Stimulated activated CD4-positive, alpha-beta T cell treated with anti-CD3 and anti-CD28 coated beads, Interleukin-2, amount 100 ng/mL, for 24 hours (primary cell): ENCODE measurements at regions not wholly inside any gene's neighbourhood (a gene's known extent, or its start where the extent isn't known, plus 50 kb on each side); places are given as distances from the start of the nearest gene placed in this dataset.
"Not testable (repeated sequence)": the region's sequence is repeated elsewhere in the genome, so short reads cannot be mapped to it uniquely, and the experiment has no call there.

ENCODE experiments used
- DNase-seq, 2 donors: peaks; one replicate each; pipeline ENCODE4 v3.0.0-alpha.2; 2020

- DNase-seq, result no peak
Measured at GRCh38 chr1:70556541-70556940, 145.5 kb downstream of the CTH start.

GRCh38 chr1:70567167-70567566, 156.1 kb downstream of the CTH start:
- DNase-seq, result no peak

- DNase-seq, result no peak
Measured at GRCh38 chr1:70571191-70571590, 160.1 kb downstream of the CTH start.

DNA sequence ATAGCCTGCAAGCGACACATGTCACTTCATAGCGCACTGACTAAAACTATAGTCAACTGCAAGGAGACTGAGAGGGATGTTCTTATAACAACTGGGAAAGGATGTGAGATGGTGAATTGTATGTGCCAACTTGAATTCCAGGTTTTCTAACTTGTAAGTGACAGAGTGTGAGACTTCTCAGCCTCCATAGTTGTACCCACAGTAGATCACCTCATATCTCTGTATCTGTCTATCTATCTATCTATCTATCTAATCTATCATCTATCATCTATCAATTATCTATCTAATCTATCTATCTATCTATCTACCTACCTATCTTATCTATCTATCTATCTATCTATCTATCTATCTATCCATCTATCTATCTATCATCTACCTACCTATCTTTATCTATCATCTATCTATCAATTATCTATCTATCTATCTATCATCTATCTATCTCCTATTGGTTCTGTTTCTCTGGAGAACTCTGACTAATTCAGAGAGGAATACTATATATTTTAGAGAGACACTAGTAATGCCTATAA, 162.3 kb downstream of the CTH start:
- DNase-seq, result no peak

DNA sequence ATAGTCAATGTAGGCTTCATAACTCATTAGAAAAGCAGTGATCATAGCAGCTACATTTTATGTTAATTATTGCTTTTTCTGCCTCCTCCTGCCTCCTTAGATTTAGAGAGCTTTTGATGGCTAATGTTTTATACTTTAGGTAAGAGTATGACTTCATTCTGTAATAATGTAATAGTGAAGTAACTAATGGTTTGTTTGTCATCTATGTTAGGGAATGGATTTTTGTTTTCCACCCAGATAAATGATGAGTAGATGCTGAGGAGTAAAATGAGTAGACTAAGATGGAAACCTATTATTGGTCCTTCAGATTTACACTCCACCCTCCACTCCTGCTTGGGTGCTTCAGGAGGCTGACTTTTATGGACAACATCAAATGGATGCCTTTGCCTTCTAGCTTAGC, 170.6 kb downstream of the CTH start:
- DNase-seq, result no peak

GRCh38 chr1:70583522-70583921, 172.5 kb downstream of the CTH start:
- no peak for DNase-seq

DNA sequence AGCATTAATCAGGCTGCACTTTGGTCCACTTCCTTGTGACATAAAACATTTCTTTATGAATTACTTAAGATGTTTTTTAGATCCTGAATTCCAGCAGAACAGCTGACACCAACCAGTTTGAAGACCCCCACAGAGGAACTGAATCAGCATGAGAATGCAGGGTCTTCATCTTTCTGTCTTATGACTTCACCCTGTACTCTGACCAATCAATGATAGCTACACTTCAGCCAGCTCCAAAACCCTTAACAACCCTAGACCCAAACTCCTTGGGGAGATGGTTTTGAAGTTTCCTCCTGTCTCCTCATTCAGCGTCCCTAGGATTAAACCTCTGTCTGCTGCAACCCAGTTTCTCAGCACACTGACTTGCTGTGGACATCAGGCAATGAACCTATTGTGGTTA, 175.0 kb downstream of the CTH start:
- no peak for DNase-seq

DNA sequence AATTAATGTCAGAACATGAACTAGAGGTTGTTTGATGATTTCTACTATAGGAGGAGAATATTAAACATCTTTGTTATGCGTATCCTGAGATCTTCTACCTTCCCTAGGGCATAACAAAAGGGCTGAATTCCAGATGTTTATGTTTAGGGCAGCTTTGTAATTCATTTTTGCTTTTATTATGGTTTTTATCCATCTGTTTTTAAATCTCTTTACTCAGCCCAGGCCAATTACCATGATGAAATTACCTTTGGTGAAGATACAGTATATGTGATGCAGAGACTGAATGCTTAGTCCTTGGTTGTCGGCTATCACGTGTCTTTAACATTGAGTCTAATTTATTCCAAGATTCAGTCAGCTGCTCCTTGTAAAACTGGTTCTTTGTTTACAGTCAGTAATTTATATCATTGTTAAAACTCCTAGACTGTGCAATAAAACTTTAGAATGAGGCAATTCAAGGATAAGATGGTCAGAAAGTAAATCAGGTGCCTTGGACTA, 176.9 kb downstream of the CTH start:
- DNase-seq, result no peak

GRCh38 chr1:70593551-70593950, 182.5 kb downstream of the CTH start:
- not testable (repeated sequence) for DNase-seq

DNA sequence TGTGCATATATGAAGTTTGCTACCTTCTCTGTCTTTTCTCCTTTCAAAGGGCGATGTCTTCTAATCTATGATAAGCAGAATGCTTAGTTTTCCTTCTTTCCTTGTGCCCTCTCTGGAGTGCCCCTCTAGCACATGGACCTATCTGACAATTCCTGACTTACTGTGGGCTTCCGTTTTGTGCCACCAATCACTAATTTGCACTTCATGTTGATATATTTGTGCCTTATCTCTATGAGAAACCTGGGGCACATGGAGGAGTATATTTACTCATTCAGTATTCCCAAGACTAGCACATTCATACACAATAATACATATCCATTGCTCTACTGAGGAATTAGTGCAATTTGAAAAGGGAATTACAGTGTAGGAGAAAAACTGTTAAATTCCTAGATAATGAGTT, 197.7 kb downstream of the CTH start:
- no peak for DNase-seq

DNA sequence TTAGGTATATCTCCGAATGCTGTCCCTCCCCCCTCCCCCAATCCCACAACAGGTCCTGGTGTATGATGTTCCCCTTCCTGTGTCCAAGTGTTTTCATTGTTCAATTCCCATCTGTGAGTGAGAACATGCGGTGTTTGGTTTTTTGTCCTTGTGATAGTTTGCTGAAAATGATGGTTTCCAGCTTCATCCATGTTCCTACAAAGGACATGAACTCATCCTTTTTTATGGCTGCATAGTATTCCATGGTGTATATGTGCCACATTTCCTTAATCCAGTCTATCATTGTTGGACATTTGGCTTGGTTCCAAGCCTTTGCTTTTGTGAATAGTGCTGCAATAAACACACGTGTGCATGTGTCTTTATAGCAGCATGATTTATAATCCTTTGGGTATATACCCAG, 199.1 kb downstream of the CTH start:
- DNase-seq, result not testable (repeated sequence)

DNA sequence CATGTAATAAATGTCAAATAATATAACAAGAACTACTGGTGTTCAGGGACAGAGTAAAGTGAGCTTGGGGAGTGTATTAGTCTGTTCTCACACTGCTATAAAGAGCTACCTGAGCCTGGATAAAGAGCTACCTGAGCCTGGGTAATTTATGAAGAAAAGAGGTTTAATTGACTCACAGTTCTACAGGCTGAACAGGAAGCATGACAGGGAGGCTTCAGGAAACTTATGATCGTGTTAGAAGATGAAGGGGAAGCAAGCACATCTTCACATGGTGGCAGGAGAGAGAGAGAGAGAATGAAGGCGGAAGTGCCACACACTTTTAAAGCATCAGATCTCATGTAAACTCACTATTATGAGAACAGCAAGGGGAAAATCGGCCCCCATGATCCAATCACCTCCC, 205.9 kb downstream of the CTH start:
- no peak for DNase-seq

DNA sequence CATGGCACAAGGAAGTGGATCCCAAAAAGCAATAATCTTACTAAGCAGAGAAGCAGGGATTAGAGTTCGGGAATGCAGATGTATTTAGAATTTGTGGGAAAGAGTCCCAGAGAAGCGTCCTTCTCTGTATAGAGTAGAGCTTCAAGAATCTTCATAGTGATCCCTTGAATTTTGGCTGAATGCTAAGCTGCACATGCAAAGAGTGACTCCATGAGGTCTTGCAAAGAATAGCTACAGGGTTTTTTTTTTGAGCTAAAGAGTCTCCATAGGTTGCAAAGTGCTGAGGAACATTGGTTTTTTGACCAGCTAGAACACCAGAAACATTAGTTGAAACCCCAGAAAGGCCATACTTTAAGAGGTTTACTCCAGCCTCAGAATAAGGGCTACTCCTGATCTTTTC, 206.7 kb downstream of the CTH start:
- no peak for DNase-seq

DNA sequence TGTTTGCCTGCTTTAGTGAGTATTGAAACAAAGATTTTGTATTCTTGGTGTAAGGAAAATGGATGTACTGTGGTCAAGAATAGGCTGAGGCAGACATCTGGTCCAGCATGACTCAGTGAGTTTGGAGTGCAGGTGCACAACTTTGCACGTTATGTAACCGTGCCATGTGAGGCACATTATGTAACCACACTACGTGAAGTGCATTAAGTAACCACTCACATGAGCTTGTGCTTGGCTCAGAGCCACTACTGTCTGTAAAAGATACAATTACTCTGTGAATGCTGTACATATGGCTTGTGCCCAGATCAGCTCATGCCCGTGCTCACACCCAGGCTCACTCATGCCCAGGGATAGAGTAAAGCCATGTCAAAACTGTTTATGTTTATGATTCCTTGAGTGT, 216.8 kb downstream of the CTH start:
- DNase-seq, result no peak

DNA sequence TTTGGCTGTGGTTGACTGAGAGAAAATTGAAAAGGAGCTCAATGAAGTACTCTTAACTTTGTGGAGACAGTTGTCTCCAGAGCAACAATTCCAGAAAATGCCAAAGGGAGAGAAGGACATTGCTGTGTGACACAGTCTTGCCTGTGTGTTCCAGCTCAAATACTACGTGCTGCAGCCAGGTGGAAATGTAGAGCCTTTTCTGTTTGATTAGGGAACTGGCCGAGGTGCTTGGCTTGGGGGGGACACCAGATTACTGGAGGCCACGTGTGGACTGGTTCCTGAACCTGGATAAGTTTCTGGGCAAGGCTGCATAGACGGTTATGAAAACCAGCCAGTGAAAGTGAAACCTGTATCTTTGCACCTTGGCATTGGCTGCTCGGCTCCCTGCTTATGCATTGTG, 217.9 kb downstream of the CTH start:
- no peak for DNase-seq

- DNase-seq, result no peak
Measured at GRCh38 chr1:70633004-70633403, 221.9 kb downstream of the CTH start.

- DNase-seq, result no peak
Measured at GRCh38 chr1:70635868-70636267, 224.8 kb downstream of the CTH start.

- no peak for DNase-seq
Measured at GRCh38 chr1:70641868-70642267, 230.8 kb downstream of the CTH start.

DNA sequence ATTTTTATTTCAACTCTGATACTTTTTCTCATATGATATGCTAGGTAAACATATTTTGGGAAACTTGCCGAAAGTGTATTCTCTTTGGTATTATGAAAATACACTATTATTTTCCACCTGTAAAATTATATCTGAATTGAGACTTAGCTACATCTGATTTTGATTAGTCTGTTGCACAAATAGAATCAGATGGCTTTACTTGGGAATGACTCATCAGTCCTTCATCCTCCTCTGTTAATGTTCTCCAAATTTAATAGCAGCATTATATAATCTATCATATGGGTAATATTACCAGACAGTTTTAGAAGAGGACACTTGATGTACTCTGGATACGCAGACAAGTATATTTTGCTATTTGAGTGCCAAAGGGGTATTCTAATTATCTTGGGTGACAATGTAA, 245.3 kb downstream of the CTH start:
- DNase-seq, result no peak

DNA sequence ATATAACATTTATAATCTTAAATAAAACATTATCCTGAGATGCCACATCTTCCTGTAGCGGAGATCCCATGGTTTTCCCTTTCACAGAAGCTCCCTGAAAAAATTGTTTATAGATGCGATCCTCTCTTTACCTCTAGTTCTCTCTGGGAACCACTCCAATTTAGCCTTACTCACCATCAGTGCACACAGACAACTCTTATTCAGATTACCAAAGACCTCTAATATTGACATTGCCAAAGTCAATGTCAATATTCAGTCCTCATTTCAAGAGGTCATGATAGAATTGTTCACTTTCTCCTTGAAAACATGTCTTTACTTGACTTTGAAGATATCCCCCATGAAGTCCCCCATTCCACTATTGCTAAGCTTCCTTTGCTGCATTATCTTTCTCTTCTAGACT, 248.8 kb downstream of the CTH start:
- no peak for DNase-seq

DNA sequence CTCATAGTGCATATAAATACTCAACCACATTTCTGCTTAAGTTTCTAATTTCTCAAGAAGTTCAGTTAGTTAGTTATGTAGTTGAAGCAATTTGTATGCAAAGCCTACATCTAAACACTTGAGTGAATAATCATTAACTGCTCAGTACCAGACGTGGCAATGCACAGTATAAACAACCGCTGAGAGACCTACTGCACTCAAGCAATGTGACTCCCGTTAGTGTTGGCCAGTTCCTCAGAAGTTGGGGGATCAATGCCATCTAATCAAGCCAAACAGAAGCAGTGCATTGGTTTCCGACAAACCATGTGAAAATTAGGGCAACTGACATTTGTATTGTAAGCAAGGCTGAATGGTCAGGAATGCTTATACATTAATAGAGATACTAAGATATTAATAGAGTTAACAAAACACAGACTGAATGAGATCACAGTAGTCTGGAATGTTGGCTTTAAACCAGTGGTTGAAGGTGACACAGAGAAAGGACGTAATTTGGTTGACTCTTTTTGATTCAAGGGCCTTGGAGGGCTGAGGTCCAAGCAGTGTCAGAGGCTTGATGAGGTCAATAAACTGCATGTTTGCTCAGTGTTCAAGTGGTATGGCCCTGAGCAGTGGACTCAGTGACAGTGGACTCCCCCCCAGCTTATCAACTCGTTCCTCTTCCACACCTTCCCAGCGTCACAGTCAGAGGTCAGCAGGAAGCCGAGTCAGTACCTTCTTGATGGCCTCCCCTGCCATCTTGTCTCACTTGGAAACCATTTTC, 255.5 kb downstream of the CTH start:
- no peak for DNase-seq

DNA sequence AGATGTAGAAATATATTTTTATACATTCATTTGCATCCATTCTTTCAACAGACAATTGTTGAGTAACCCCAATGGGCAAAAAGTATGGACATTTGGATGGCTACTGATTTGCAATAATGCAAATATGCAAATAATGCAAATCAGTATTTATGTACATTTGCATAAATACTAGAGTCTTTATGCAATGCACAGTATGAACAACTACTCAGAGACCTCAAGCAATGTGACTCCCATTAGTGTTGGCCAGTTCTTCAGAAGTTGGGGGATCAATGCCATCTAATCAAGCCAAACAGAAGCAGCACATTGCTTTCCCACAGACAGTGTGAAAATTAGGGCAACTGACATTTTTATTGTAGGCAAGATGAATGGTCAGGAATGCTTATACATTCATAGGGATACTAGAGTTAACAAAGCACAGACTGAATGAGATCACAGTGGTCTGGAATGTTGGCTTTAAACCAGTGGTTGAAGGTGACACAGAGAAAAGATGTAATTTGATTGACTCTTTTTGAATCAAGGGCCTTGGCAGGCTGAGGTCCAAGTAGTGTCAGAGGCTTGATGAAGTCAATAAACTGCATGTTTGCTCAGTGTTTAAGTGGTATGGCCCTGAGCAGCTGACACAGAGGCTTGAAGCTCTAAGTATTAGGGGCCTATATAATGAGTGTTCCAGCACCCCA, 256.6 kb downstream of the CTH start:
- DNase-seq, result no peak

DNA sequence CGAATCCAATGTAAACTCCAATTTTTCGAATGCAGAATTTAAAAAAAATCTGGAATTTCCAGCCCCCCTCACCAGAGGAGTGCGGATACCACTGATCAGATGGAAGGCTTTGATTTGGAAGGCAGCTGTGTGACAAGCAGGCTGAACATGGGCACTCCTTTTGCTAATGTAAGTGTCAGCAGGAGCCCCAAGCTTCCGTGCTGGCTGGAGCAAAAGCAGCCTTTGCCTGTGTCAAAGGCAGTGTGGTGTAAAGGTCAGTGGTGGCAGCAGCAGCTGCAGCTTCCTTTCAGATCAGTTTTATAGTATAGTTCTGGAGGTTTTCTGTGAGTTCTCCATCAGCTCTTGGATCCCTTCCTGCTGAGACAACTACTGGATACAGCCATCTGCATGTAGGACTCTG, 259.9 kb downstream of the CTH start:
- DNase-seq, result no peak

DNA sequence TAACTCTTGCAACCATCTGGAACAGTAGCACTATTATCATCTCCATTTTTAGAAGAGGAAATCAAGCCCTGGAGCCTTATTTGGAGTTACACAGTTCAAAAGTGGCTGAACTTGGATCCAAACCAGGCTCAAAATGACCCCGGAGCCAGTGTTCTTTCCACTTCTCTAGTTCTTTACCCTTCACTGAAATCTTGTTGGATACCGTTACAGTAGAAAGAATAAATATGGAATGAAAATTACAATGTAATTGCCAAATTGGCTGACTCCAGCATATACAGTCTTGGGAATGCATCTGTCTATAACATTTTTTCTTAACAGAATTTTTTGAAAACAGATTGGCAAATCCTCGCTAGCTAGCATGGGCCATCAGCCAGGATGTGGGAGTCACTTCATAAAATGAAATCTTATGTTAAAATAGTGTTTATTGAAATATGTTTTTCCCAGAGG, 261.4 kb downstream of the CTH start:
- no peak for DNase-seq
